ENCODE measurements at regions not wholly inside any gene's neighbourhood (a gene's known extent, or its start where the extent isn't known, plus 50 kb on each side); places are given as distances from the start of the nearest gene placed in this dataset.

DNA sequence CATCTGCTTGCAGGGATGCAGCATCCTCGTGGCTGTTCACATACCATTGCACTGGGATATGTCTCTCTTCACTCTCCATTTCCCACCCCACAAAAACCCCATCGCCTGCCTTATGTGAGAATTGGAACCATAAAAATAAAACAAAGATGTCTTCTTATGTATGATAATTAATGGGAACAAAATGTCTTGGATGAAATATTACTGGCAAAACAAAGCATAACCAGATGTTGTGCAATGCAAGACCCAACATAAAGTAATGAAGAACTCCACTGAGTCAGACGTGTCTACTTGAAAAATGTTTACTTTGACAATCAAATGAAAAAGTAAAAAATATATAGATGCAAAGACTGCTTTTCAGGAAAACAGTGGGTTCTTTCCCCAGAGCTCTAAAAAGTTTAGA is 611.3 kb upstream of the SYT4 start:
- no peak for TF ChIP-seq CTCF (IDR thresholded peaks at IDR 0.05 in 4 of 5, conservative IDR thresholded peaks at IDR 0.05 in 1 of 5)
- TF ChIP-seq POLR2A (IDR thresholded peaks at IDR 0.05) = no peak
